HepG2 (cell line): ENCODE measurements at regions not wholly inside any gene's neighbourhood (a gene's known extent, or its start where the extent isn't known, plus 50 kb on each side); places are given as distances from the start of the nearest gene placed in this dataset.

Experiments
- ATAC-seq: fragments of 200-7000 bp; cut with Tn5 transposase; 3 replicates; pipeline ENCODE4 v1.9.1; 2020; ENCODE audit warnings: mild to moderate bottlenecking, moderate library complexity
- BruUV-seq: library from RNA; stranded (reverse); fragments of 400-500 nt; replicated peaks from 2 replicates; lab custom pipeline; 2021; lab: Mats Ljungman, UMichigan
- CTCF ChIA-PET: fragments of 300-600 bp; formaldehyde crosslinking; extraction: SDS; loops from one replicate; lab custom pipeline; 2021; ENCODE audit warnings: low total read pairs, inconsistent platforms, low intra/inter-chr PET ratio; lab: Yijun Ruan, JAX
- POLR2A ChIA-PET: fragments of 350-600 bp; sonication (Branson Sonifier 250); formaldehyde crosslinking; loops from one replicate; lab custom pipeline; 2020; ENCODE audit warnings: antibody characterized with exemption, inconsistent platforms; lab: Yijun Ruan, JAX
- DNase-seq: peaks from one replicate; pipeline ENCODE4 v3.0.0-alpha.2; 2015; ENCODE audit warnings: low spot score
- FAIRE-seq: peaks from 3 replicates; lab custom pipeline; 2011; peaks lifted over from hg19 to GRCh38; lab: Jason Lieb, UNC
- H2AFZ ChIP-seq: one replicate; pipeline ENCODE4 v1.6.1; 2011; ENCODE audit warnings: low read length, inconsistent platforms
- H3K27ac ChIP-seq: fragments of 300-600 bp; 3 replicates; pipeline ENCODE4 v1.8.0; 2011; ENCODE audit warnings: mixed run types, mild to moderate bottlenecking, mixed read lengths, low read length, inconsistent platforms; ENCODE audit not compliant: insufficient read depth; ENCODE audit errors: extremely low read length
- H3K27me3 ChIP-seq, 2 experiments: fragments of 200-600 bp in 1 of 2; 2 replicates in 1 of 2; 3 replicates in 1 of 2; pipeline versions ENCODE4 v1.6.0 to v1.8.0; 2011; ENCODE audit warnings: low read length in 2 of 2, mild to moderate bottlenecking in 2 of 2, moderate library complexity in 2 of 2, inconsistent platforms in 1 of 2; ENCODE audit not compliant: insufficient read depth in 2 of 2, control insufficient read depth in 1 of 2
- H3K36me3 ChIP-seq, 2 experiments: fragments of 200-600 bp in 1 of 2; replicated peaks in 1 of 2; 2 replicates in 1 of 2; 3 replicates in 1 of 2; pipeline versions ENCODE4 v1.5.1 to v1.8.0; 2011; ENCODE audit warnings: low read length in 2 of 2, inconsistent platforms in 1 of 2; ENCODE audit not compliant: insufficient read depth in 2 of 2, control insufficient read depth in 1 of 2
- H3K4me1 ChIP-seq: 2 replicates; pipeline ENCODE4 v1.5.1; 2012; ENCODE audit warnings: low read length, inconsistent platforms; ENCODE audit not compliant: insufficient read depth
- H3K4me2 ChIP-seq: 2 replicates; pipeline ENCODE4 v1.6.0; 2011; ENCODE audit warnings: low read depth, low read length, inconsistent platforms
- H3K4me3 ChIP-seq, 3 experiments: fragments of 200-600 bp in 1 of 3; sonication (generic), shearing (Covaris generic) in 1 of 3; replicated peaks in 1 of 3; 2 replicates each; pipeline ENCODE4 v1.5.1; 2011 to 2016; ENCODE audit warnings: low read length in 3 of 3, inconsistent platforms in 2 of 3, low read depth in 2 of 3, mild to moderate bottlenecking in 2 of 3, control low read depth in 1 of 3, mixed read lengths in 1 of 3; ENCODE audit not compliant: insufficient read depth in 1 of 3
- H3K79me2 ChIP-seq: one replicate; pipeline ENCODE4 v1.6.1; 2011; ENCODE audit warnings: low read length, inconsistent platforms; ENCODE audit not compliant: insufficient read depth
- H3K9ac ChIP-seq: 2 replicates; pipeline ENCODE4 v1.6.0; 2011; ENCODE audit warnings: mild to moderate bottlenecking, low read depth, low read length, inconsistent platforms; ENCODE audit not compliant: insufficient read depth
- H3K9me3 ChIP-seq: 2 replicates; pipeline ENCODE4 v1.5.1; 2012; ENCODE audit warnings: mild to moderate bottlenecking, low read length
- H4K20me1 ChIP-seq: 2 replicates; pipeline ENCODE4 v1.6.0; 2011; ENCODE audit warnings: inconsistent platforms, mild to moderate bottlenecking, low read length, moderate library complexity; ENCODE audit not compliant: insufficient read depth
- FOXA1 ChIP-seq, 2 experiments: fragments of 450-650 bp in 1 of 2; sonication (generic) in 1 of 2; formaldehyde crosslinking in 1 of 2; IDR thresholded peaks; 2 replicates each; pipeline versions ENCODE4 v1.4.0 to v1.6.1; 2016 to 2020; ENCODE audit warnings: missing genetic modification reagents in 1 of 2
- HIVEP1 ChIP-seq: sonication (generic); formaldehyde crosslinking; IDR thresholded peaks from 2 replicates; pipeline ENCODE4 v1.4.0; 2020; ENCODE audit warnings: mild to moderate bottlenecking, missing genetic modification reagents
- MED13 ChIP-seq: sonication (generic); formaldehyde crosslinking; IDR thresholded peaks from 2 replicates; pipeline ENCODE4 v1.5.0; 2020; ENCODE audit warnings: missing genetic modification reagents
- SOX6 ChIP-seq, 2 experiments: fragments of 450-650 bp in 1 of 2; sonication (generic) in 1 of 2; formaldehyde crosslinking in 1 of 2; IDR thresholded peaks; 2 replicates each; pipeline versions ENCODE4 v1.4.0 to v1.6.1; 2017 to 2020; ENCODE audit warnings: antibody characterized with exemption in 1 of 2, mild to moderate bottlenecking in 1 of 2, missing genetic modification reagents in 1 of 2
- THAP8 ChIP-seq: sonication (generic); formaldehyde crosslinking; IDR thresholded peaks from 2 replicates; pipeline ENCODE4 v1.5.1; 2020; ENCODE audit warnings: missing genetic modification reagents, mild to moderate bottlenecking, borderline replicate concordance
- ZBTB37 ChIP-seq: sonication (generic); formaldehyde crosslinking; IDR thresholded peaks from 2 replicates; pipeline ENCODE4 v1.4.0; 2020; ENCODE audit warnings: mild to moderate bottlenecking, missing genetic modification reagents
- ZNF451 ChIP-seq: sonication (generic); formaldehyde crosslinking; IDR thresholded peaks from 2 replicates; pipeline ENCODE4 v1.5.0; 2020; ENCODE audit warnings: mild to moderate bottlenecking, missing genetic modification reagents
- ZNF496 ChIP-seq: sonication (generic); formaldehyde crosslinking; IDR thresholded peaks from 2 replicates; pipeline ENCODE4 v1.8.1; 2023; ENCODE audit warnings: mild to moderate bottlenecking, moderate library complexity, missing genetic modification reagents; ENCODE audit not compliant: insufficient replicate concordance
- ZNF572 ChIP-seq: sonication (generic); formaldehyde crosslinking; IDR thresholded peaks from 2 replicates; pipeline ENCODE4 v1.5.1; 2020; ENCODE audit warnings: mild to moderate bottlenecking, missing genetic modification reagents
- ZNF747 ChIP-seq: sonication (generic); formaldehyde crosslinking; IDR thresholded peaks from 2 replicates; pipeline ENCODE4 v1.8.1; 2023; ENCODE audit warnings: missing genetic modification reagents, mild to moderate bottlenecking, borderline replicate concordance
- ZNF772 ChIP-seq: sonication (generic); formaldehyde crosslinking; IDR thresholded peaks from 2 replicates; pipeline ENCODE4 v1.5.0; 2020; ENCODE audit warnings: mild to moderate bottlenecking, missing genetic modification reagents
- ZSCAN20 ChIP-seq: sonication (generic); formaldehyde crosslinking; IDR thresholded peaks from 2 replicates; pipeline ENCODE4 v1.4.0; 2020; ENCODE audit warnings: missing genetic modification reagents, mild to moderate bottlenecking, borderline replicate concordance
- WGBS: methylation state at CpG from one replicate; pipeline ENCODE4 v1.1.6; 2017; ENCODE audit warnings: low lambda C conversion rate; 5-methylcytosine and 5-hydroxymethylcytosine counted together
- in situ Hi-C: cut with HindIII; loops from 2 replicates; pipeline ENCODE4 v1.10.0; 2017; ENCODE audit warnings: low pct_unique_long_range_greater_than_20kb; ENCODE audit not compliant: extremely low pct_ligation_motif_present
- intact Hi-C: fragments of 100-400 bp; cut with micrococcal nuclease; formaldehyde crosslinking; loops from one replicate; pipeline ENCODE4 v1.10.0; 2022; ENCODE audit not compliant: unreplicated experiment

- ChIA-PET CTCF (no interaction called here), POLR2A (no interaction called here)
- Histone ChIP-seq H2AFZ (no peak overlapping the region), H3K79me2 (no peaks in the 10 kb centered on the region), H3K4me3 (no peak overlapping the region), H4K20me1 (no peaks in the 10 kb centered on the region), H3K27me3 (no peaks in the 10 kb centered on the region), H3K4me2 (no peak overlapping the region), H3K36me3 (no peaks in the 10 kb centered on the region), H3K9me3 (no peaks in the 10 kb centered on the region), H3K4me1 (no peaks in the 10 kb centered on the region), H3K27ac (no peak overlapping the region), H3K9ac (no peak overlapping the region)
- no TSS peak for BruUV-seq
- in situ Hi-C loops, result no loop called here
- intact Hi-C loops, result no loop called here
- WGBS, result 3% methylated on average over 5 of the region's 5 CpGs
- ATAC-seq (no peak), FAIRE-seq (no peak), DNase-seq (no peak)
- TF ChIP-seq ZNF772 (no peak), ZNF572 (CRISPR knock-in tag) (no peak), MED13 (CRISPR knock-in tag) (no peak), FOXA1 (IDR thresholded peaks at IDR 0.05) (no peak), FOXA1 (CRISPR knock-in tag; IDR thresholded peaks at IDR 0.05) (no peak), ZSCAN20 (CRISPR knock-in tag) (no peak), ZNF496 (CRISPR knock-in tag) (no peak), SOX6 (IDR thresholded peaks at IDR 0.05) (no peak), SOX6 (CRISPR knock-in tag; IDR thresholded peaks at IDR 0.05) (no peak), ZBTB37 (CRISPR knock-in tag) (no peak), THAP8 (no peak), ZNF451 (CRISPR knock-in tag) (no peak), ZNF747 (CRISPR knock-in tag) (no peak), HIVEP1 (CRISPR knock-in tag) (no peak)
Observed at GRCh38 chr6:112571488-112572270, 224.5 kb downstream of the RFPL4B start.
